Occipital lobe (tissue), 1 donor: ENCODE measurements at regions not wholly inside any gene's neighbourhood (a gene's known extent, or its start where the extent isn't known, plus 50 kb on each side); places are given as distances from the start of the nearest gene placed in this dataset.
"Not testable (repeated sequence)": the region's sequence is repeated elsewhere in the genome, so short reads cannot be mapped to it uniquely, and the experiment has no call there.

Source experiments
- DNase-seq: peaks from one replicate; lab custom pipeline; 2025; lab: John Stamatoyannopoulos, UW

DNA sequence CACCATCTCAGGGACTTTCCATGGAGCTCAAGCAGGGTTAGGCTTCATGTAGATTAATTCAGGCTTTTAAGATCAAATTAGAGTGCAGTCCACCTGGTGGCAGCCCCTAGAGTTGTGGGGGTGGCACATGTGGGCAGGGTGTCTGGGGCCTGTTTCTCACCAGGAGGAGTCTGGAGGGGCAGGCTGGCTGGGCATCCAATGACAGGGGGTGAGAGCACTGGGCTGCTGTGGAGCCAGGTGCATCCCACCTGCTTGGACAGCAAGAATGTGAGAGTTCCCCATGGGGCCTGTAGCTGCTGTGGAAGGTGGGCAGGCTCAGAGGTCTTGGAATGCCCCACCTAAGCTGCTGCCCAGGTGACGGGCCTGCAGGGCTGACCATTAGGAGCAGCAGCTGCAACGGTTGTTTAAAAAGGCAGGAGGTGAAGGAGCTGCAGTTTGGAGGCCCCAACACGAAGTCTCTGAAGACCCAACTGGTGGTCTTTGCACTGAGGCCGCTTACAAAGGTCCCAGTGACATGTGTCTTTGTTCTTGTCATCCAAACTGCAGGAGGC lies 686.3 kb upstream of the HS6ST1 start:
- no peak for DNase-seq

DNA sequence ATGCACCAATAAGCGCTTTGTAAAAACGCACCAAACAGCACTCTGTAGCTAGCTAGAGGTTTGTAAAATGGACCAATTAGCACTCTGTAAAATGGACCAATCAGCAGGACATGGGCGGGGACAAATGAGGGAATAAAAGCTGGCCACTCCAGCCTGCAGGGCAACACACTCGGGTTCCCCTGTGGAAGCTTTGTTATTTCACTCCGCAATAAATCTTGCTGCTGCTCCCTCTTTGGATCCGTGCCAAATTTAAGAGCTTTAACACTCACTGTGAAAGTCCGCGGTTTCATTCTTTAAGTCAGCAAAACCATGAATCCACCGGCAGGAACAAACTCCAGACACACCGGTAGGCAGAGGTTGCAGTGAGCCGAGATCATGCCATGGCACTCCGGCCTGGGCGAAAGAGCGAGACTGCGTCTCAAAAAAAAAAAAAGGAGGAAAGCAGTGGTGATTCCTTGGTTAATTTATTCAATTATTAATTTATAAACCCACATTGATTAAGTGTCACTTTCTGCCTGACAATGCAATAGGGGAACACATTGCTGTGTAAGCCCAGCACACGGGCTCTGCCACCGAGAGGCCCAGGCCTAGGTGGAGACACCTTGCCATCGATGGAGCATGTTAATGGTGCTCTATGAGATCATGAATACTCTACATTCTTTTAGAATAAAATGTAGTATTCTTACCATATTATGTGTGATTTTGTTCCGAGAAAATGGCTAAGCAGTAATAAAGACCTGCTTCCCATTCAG lies 687.6 kb upstream of the HS6ST1 start:
- DNase-seq: no peak

DNA sequence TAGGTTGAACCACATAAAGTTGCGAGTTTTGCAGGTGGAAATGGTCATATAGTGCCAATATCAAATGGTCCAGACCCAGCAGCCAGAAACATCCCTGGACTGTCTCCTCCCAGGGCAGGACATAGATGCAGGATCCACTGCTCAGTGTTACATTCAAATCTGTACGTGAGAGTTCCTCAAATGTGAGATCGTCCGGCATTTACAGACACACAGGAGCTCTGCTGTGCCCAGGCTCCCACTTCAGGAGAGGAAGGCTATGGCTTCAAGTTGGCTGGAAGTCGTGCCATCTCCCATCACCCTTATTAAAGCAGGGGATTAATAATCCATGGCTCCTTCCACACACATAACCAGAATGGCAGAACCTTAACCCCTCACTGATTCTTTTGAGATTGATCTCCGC lies 688.2 kb upstream of the HS6ST1 start:
- no peak for DNase-seq

DNA sequence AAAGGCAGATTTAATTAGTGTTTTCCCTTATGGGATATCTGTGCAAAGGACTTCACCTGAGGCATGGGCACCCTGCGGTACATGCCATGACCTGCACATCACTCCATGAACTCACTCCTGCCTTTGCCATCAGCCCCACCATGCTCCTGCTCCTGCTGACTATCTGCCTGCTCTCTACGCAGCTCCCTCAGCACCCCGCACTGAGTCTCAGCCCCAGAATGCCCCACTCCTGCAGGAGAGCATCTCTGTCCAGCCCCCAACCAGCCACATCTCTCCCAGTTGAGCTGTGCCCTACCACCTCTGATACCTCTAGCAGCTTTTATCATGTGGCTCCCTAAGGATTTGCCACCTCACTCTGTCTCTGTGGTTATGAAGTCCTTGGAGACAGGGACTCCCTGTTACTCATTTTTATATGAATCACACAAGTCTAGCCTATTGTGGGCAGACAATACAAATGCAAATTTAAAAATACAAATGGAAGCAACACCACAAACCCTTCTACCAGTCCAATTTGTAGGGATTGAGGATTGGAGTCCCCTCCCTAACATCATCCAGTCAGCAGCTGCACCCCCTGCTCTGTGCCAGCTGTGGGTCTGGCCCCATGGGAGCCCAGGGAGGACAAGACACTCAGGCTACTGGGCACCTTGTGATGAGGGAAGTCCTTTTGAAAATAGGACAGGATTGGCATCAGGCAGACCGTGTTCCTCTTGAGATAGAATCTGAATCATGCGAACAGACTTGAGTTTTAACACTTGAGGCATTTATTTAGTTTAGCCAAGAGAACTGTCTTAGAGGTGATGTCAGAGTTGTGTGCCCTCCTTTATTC lies 689.6 kb upstream of the HS6ST1 start:
- no peak for DNase-seq

DNA sequence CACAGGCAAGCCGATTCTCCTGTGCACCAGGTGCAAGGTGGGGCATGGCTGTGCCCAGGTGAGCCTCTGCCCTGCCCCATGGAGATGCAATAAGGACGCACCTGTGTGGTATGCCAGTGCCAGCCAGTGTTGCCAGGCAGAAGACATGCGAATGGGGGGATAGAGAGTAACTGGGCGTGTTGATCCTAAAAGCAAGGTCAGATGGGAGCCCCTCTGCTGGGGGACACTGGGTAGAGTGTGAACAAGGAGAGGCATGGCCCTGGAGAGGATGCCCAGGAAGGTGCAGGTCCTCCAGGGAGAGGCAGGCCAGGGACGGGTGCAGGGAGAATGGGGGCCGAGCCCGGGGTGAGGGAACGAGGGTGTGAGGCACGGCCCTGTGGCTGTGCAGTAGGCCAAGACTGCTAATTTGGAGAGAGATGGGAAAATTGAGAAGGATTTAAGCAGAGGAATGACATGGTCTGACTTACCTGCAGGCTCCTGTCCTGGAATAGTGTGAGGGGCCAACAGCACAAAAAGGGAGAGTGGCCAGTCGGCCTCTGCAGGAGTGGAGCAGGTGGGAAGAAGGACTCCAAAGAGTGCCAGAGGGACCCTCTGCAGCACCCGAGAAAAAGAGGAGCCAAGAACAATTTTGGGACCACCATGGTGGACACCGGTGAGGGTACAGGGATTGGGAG lies 690.4 kb upstream of the HS6ST1 start:
- DNase-seq: no peak

DNA sequence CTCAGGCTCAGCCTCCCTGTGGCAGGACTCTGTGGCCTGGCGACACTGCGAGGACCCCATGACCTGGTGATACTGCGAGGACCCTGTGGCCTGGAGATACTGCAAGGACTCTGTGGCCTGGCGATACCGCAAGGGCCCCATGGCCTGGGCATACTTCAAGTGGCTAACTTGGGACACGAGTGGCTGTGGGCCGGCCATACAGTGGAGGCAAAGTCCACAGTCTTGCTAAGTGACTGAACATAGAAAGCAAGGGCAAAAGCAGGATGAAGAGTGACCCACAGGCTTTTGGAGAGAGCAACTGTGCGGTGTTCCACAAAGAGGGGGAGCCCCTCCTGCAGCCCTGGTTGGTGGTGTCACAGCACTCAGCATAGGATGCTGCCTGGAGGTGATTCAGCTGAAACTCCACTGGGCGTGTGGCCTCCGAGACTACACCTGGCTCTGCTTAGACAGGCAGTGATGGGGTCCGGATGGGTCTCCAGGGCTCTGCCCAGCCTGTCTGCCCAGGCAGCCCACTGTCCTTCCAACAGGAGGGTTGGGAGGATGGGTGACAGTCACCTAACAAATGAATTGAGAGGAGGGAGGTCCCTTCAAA lies 691.0 kb upstream of the HS6ST1 start:
- no peak for DNase-seq

DNA sequence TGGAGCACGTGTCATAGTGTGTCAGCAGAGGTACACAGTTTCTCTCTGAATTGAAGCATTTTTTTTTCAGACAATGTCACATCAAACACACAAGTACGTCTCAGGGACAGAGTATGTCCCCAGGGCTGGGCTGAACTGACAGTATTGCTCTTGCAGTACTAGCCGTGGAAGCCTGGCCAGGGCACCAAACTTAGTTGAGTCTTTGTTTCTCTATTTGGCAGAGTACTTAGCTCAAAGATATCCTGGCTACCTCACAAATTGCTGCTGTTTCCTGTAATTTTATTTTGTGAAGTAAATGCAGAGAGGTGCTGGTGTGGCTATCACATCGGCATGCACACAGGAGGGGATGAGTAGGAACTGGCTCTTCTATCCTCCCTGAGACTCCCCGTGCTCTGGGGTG lies 691.6 kb upstream of the HS6ST1 start:
- DNase-seq: no peak

DNA sequence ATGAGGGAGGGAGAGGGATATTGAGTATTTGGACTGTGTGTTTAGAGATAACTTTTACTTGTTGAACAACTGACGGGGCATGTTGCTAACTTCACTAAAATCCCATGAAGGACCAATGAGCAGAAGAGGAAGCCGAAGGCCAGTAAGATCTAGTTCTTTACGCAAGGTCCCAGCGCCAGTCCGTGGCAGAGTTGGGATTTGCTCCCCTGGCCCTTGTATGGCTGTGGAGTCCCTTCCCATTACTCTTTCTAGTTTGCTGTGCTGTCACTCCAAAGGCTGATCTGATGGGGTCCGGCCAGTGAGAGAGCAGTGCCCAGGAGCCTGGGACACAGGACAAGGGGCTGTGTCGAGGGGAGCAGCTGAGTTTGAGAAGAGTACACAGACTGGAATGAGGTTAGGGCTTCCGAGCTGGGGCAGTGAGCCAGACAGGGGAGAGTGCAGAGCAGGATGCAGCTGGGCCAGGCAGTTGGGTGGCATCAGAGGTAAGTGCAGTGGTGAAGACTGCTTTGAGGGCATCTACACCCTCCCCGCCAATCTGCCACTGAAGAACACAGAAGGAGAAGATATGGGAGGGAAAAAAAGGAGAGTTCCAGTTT lies 692.9 kb upstream of the HS6ST1 start:
- no peak for DNase-seq

DNA sequence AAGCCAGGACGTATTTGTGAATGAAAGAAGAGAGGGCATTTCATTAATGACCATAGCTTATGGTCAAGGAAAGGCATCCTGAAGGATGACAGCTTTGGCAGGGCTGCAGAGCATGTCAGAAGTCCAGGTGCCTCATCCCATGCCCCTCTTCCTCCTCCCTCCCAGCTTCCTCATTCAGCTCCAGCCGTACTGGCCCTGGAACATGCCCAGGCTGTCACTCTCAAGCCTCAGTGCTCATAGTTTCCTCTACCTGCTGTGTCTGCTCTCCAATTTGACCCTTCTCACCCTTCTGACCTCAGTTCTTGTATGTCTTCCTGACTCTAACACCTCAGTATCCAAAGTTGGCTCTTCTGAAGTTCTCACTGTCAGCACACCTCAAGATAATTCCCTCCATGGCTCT lies 695.8 kb upstream of the HS6ST1 start:
- no peak for DNase-seq

DNA sequence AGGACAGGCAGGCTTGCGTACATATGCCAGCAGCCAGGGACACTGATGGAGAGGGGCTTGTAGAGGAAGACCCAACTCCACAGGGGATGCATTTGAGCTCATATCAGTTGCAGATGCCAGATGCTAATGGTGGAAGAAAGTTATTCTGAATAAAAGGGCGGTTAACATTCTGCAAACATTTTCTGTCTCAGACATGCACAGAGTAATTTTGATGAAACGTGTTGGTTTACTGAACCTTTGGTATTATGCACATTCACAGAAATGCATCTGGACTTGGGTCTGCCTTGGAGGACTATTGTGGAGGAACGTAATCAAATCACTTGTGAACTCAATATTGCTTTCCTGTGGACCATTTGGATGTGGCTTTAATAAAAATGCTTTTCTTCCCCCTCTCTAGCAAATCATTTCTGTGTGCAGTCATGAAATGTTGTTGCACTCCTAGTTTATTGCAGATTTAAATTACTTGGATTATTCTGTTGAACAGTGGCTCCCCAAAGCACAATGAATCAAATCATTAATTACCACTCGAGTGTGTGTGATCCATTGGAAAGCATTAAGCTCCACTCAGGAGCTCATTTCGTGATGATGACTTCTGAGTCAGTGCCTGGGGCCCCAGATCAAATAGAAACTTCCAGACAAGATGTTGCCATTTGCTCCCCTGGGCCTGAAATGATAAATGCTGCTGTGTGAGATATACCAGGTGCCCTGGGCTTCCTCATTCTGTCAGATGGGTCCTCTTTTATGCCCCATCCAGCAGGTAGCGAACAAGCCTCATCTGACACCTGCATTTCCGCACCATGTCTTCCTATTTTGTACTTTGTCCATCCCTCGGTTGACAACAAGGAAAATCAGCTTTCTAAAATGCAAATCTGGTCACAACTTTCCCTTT lies 697.0 kb upstream of the HS6ST1 start:
- no peak for DNase-seq

DNA sequence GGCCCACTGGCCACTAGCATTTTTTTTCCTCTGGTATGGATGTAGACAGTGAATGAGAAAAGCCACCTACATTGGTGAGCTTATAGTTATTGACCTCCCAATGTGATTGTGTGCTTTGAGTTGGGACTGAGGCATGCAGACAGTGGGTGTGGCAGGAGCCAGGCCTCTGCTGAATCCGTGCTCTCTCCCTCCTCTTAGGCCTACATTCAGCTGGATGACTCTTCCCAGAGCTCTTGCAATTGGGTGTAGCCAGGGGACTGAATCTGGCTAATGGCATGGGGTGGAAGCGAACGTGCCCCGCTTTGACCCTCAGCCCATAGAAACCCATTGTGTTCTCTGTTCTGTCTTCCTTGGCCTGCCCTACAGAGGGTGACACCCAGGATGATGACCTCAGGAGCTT lies 698.3 kb upstream of the HS6ST1 start:
- DNase-seq: no peak

DNA sequence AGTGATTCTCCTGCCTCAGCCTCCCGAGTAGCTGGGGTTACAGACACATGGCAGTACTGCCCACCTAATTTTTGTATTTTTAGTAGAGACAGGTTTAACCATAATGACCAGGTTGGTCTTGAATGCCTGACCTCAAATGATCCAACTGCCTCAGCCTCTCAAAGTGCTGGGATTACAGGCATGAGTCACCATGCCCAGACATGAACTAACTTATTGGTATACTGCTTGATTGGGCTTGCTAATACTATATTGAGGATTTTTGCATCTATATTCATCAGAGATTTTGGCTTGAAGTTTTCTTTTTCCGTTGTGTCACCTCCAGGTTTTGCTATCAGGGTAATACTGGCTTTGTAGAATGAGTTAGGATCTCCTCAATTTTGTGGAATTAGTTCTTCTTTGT lies 706.1 kb upstream of the HS6ST1 start:
- DNase-seq: no peak

DNA sequence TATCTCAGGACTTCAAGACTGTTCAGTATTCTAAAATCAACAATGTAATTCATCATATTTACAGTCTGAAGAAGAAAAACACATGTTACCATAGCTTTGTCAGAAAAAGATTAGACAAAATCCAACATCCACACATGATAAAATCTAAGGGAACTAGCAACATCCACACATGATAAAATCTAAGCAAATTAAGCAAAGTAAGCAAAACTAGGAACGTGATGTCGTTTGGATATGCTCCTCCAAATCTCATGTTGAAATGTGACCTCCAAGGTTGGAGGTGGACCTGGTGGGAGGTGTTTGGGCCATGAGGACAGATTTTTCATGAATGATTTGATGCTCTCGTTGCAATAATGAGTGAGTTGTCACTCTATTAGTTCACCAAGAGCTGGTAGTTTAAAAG lies 717.3 kb upstream of the HS6ST1 start:
- no peak for DNase-seq

DNA sequence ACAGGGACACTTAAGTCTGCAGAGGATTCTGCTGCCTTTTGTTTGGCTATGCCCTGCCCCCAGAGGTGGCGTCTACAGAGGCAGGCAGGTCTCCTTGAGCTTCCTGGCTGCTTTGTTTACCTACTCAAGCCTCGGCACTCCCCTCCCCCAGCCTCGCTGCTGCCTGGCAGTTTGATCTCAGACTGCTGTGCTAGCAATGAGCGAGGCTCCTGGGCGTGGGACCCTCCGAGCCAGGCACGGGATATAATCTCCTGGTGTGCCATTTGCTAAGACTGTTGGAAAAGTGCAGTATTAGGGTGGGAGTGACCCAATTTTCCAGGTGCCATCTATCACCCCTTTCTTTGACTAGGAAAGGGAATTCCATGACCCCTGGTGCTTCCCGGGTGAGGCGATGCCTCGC lies 725.0 kb upstream of the HS6ST1 start:
- DNase-seq: not testable (repeated sequence)

DNA sequence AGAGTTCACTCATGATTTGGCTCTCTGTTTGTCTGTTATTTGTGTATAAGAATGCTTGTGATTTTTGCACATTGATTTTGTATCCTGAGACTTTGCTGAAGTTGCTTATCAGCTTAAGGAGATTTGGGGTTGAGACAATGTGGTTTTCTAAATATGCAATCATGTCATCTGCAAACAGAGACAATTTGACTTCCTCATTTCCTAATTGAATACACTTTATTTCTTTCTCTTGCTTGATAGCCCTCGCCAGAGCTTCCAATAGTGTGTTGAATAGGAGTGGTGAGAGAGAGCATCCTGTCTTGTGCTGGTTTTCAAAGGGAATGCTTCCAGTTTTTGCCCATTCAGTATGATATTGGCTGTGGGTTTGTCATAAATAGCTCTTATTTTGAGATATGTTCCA lies 727.8 kb upstream of the HS6ST1 start:
- not testable (repeated sequence) for DNase-seq

DNA sequence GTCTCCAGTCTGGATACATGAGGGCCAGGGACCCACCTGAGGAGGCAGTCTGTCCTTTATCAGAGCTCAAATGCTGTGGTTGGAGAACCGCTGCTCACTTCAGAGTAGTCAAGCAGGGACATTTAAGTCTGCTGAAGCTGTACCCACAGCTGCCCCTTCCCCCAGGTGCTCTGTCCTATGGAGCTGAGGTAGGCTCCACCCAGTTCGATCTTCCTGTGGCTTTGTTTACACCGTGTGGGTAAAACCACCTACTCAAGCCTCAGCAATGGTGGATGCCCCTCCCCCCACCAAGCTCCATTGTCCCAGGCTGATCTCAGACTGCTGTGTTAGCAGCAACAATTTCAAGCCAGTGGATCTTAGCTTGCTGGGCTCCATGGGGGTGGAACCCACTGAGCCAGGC lies 731.4 kb upstream of the HS6ST1 start:
- DNase-seq: no peak

DNA sequence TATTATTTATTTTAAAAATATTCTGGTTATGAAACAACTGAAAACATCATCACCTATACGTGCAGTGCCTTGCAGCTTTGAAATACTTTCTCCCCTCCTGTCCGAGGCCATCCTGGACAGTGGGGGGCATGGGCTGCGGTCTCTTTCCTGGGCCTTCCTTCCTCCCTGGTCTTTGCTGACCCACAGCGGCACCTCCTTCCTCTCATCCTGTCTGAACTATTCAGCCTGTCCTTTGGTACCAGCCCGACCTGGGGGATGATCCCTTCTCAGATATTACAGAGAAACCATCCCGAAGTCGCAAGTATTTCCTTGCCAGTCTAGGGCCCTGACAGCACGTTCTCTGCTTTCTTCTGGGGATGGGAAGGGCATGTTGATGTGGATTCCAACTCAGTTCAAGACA lies 736.6 kb upstream of the HS6ST1 start:
- DNase-seq: no peak

DNA sequence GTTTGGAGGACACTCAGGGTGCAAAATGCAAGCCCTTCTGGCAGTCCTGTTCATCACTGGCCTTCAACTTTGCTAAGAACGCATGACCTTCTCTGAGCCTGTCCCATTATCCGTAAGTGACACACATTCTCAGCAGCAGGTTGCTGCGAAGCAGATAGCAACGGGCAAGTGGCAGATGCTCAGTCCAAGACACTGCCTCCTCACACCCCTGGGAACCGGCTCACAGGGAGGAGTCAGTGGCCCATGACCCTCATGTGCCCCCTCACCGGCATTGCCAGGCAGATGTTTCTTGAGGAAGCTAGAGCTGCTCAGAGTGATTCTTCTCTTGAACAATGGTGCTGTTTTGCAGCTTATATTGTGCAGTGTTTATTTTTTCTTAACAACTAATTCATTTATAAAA lies 737.2 kb upstream of the HS6ST1 start:
- no peak for DNase-seq

DNA sequence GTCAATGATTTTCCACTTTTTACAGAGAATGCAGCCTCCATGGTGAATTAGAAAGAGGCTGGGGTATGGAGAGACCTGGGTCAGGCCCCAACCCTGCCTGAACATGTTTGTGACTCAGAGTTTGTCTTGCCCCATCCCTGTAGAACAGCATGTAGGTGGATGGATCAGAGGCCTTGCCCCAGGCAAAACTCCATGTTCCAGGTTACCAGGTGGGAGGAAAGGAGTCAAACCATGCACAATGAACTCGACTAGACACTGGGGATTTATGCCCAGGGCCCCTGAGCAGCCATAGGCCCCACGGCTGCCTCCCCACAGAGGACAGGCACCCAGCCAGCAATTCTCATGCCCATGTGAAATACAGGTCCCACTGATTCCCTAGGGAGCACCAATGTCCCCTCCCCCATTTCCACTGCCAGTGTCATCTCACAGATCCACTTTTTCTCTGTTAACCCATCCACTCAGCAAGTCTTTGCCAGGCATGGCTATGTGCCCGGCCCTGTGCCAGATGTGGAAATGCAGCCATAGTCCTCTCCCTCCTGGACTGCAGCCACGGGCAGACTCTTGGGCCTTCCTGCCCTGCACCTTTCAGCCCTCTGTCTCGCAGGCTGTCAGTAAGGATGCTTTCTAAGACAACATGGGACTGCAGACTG lies 737.8 kb upstream of the HS6ST1 start:
- DNase-seq: no peak

DNA sequence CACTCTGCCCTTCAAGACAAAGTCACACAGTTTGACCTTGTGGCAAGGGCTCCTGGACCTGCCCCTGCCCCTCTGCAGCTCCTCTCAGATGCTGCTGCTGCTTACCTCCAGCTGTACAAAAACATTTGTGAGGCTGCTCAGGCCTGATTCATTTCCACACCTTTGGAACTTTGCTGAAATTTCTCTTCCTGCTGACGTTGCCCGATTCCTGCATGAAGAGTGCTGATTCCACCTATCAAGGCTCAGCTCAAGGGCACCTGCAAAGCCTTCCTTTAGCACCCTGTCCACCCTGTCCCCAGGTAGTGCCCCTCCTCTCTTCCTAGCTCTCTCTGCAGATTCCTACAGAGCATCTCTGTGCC lies 738.3 kb upstream of the HS6ST1 start:
- DNase-seq: no peak
